ENCODE measurements at regions not wholly inside any gene's neighbourhood (a gene's known extent, or its start where the extent isn't known, plus 50 kb on each side); places are given as distances from the start of the nearest gene placed in this dataset.

DNA sequence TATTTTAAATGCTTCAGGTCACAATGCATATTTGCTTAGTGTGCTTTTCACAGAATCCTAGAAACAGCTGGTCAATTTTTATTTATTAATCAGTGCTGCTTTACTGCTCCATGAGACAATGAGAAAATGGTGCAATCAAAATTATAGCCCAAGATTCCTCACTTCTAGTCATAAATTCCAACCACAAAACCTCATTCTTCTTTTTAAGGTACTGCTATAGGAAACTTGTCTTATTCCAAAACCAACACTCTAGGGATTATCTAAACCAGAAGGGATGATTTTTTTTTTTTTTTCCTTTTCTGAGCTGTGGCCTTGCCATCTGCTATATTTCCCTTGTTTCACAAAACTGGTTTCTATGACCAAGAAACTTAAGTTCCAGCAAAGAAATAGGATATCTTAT is 64.0 kb upstream of the SEMA3A start:
- no peak for TF ChIP-seq CTCF (IDR thresholded peaks at IDR 0.05)
- TF ChIP-seq EP300 (IDR thresholded peaks at IDR 0.05): no peak
- TF ChIP-seq POLR2A (IDR thresholded peaks at IDR 0.05): no peak
- no peak for TF ChIP-seq POLR2AphosphoS5 (IDR thresholded peaks at IDR 0.05)
